PC-9 (cell line): ENCODE measurements at regions not wholly inside any gene's neighbourhood (a gene's known extent, or its start where the extent isn't known, plus 50 kb on each side); places are given as distances from the start of the nearest gene placed in this dataset.

ENCODE experiments used
- BruUV-seq: library from RNA; stranded (reverse); fragments of 400-500 nt; replicated peaks from 2 replicates; lab custom pipeline; 2021; lab: Mats Ljungman, UMichigan
- CTCF ChIA-PET: fragments of 300-600 bp; sonication (Branson Sonifier 250); formaldehyde crosslinking; loops from one replicate; lab custom pipeline; 2022; ENCODE audit warnings: antibody characterized with exemption; lab: Charles Lee
- POLR2A ChIA-PET: fragments of 300-600 bp; sonication (Branson Sonifier 250); formaldehyde crosslinking; loops from one replicate; lab custom pipeline; 2022; ENCODE audit warnings: antibody characterized with exemption; ENCODE audit not compliant: unreplicated experiment; lab: Charles Lee
- DNase-seq, 2 experiments: peaks; one replicate each; pipeline versions ENCODE4 v3.0.0 to v3.0.0-alpha.2; 2015 to 2022; ENCODE audit warnings: mixed read lengths in 1 of 2
- H2AFZ ChIP-seq: fragments of 200-600 bp; sonication (generic); 2 replicates; pipeline ENCODE4 v1.8.1; 2017; ENCODE audit warnings: antibody characterized with exemption
- H3F3A ChIP-seq: fragments of 200-600 bp; sonication (generic); 2 replicates; pipeline ENCODE4 v1.8.1; 2017; ENCODE audit warnings: antibody characterized with exemption, mild to moderate bottlenecking, low read depth; ENCODE audit not compliant: insufficient read depth
- H3K27ac ChIP-seq: fragments of 200-600 bp; sonication (generic); 2 replicates; pipeline ENCODE4 v1.6.1; 2016; ENCODE audit warnings: mixed run types
- H3K27me3 ChIP-seq: fragments of 200-600 bp; sonication (generic); 2 replicates; pipeline ENCODE4 v1.6.1; 2016; ENCODE audit warnings: low read depth, mixed run types; ENCODE audit not compliant: insufficient read depth
- H3K36me3 ChIP-seq: fragments of 200-600 bp; sonication (generic); 2 replicates; pipeline ENCODE4 v1.6.1; 2016; ENCODE audit warnings: low read depth, mixed run types
- H3K4me1 ChIP-seq: fragments of 200-600 bp; sonication (generic); replicated peaks from 2 replicates; pipeline ENCODE4 v1.6.1; 2016; ENCODE audit warnings: mixed run types; ENCODE audit not compliant: insufficient read depth
- H3K4me2 ChIP-seq: fragments of 200-600 bp; sonication (generic); 2 replicates; pipeline ENCODE4 v1.6.1; 2017; ENCODE audit warnings: mixed run types
- H3K4me3 ChIP-seq: fragments of 200-600 bp; sonication (generic); 2 replicates; pipeline ENCODE4 v1.6.1; 2016; ENCODE audit warnings: mixed run types
- H3K79me2 ChIP-seq: fragments of 200-600 bp; sonication (generic); 2 replicates; pipeline ENCODE4 v1.6.1; 2017; ENCODE audit warnings: low read depth, mixed run types
- H3K9me2 ChIP-seq: fragments of 200-600 bp; sonication (generic); 2 replicates; pipeline ENCODE4 v1.8.1; 2017; ENCODE audit warnings: mild to moderate bottlenecking; ENCODE audit not compliant: insufficient read depth
- H3K9me3 ChIP-seq: fragments of 200-600 bp; sonication (generic); 2 replicates; pipeline ENCODE4 v1.8.1; 2016; ENCODE audit warnings: low read depth; ENCODE audit not compliant: insufficient read depth
- H4K20me1 ChIP-seq: fragments of 200-600 bp; sonication (generic); 2 replicates; pipeline ENCODE4 v1.8.1; 2017; ENCODE audit not compliant: insufficient read depth
- CTCF ChIP-seq: fragments of 200-600 bp; sonication (generic); conservative IDR thresholded peaks from 2 replicates; pipeline ENCODE4 v1.6.1; 2017; ENCODE audit warnings: mixed run types, antibody characterized with exemption, mild to moderate bottlenecking, moderate library complexity
- EZH2 ChIP-seq: fragments of 200-600 bp; sonication (generic); IDR thresholded peaks from 2 replicates; pipeline ENCODE4 v1.8.0; 2017; ENCODE audit warnings: antibody characterized with exemption, low read depth
- intact Hi-C: fragments of 100-400 bp; cut with micrococcal nuclease; formaldehyde crosslinking; loops from one replicate; pipeline ENCODE4 v1.10.0; 2022; ENCODE audit not compliant: unreplicated experiment

GRCh38 chr12:111287125-111287900 lies 81.6 kb downstream of the PHETA1 start:
- no peak overlapping the region for H3K27ac ChIP-seq
- ChIA-PET POLR2A (no interaction called here), CTCF (no interaction called here)
- H3K27me3 ChIP-seq, result peaks cover 47% of the 10 kb centered on the region
- BruUV-seq, result no TSS peak
- no peaks in the 10 kb centered on the region for H3K9me2 ChIP-seq
- no peaks in the 10 kb centered on the region for H3K79me2 ChIP-seq
- H3K4me1 ChIP-seq, result no peaks in the 10 kb centered on the region
- TF ChIP-seq EZH2 (no peak), CTCF (no peak)
- DNase-seq, result no peak
- H3K9me3 ChIP-seq, result no peaks in the 10 kb centered on the region
- no peak overlapping the region for H3K4me2 ChIP-seq
- H3K36me3 ChIP-seq, result no peaks in the 10 kb centered on the region
- no peak overlapping the region for H2AFZ ChIP-seq
- no peak overlapping the region for H3K4me3 ChIP-seq
- intact Hi-C loops, result no loop called here
- H3F3A ChIP-seq, result no peaks in the 10 kb centered on the region
- H4K20me1 ChIP-seq, result no peaks in the 10 kb centered on the region

- intact Hi-C loops, result no loop called here
- H3K4me1 ChIP-seq, result no peaks in the 10 kb centered on the region
- H3K27ac ChIP-seq, result no peak overlapping the region
- H3F3A ChIP-seq, result no peaks in the 10 kb centered on the region
- no peaks in the 10 kb centered on the region for H3K9me3 ChIP-seq
- POLR2A ChIA-PET, result no interaction called here
- H3K4me2 ChIP-seq, result no peak overlapping the region
- H3K4me3 ChIP-seq, result no peak overlapping the region
- no peak for DNase-seq
- no peaks in the 10 kb centered on the region for H3K36me3 ChIP-seq
- BruUV-seq, result no TSS peak
- no peaks in the 10 kb centered on the region for H3K79me2 ChIP-seq
- H2AFZ ChIP-seq, result no peak overlapping the region
- no peak for TF ChIP-seq EZH2
- TF ChIP-seq CTCF, result no peak
- H3K9me2 ChIP-seq, result no peaks in the 10 kb centered on the region
- no peaks in the 10 kb centered on the region for H4K20me1 ChIP-seq
- CTCF ChIA-PET, result no interaction called here
- H3K27me3 ChIP-seq, result peaks cover 68% of the 10 kb centered on the region
Measured at GRCh38 chr12:111285200-111285599, 83.7 kb downstream of the PHETA1 start.

GRCh38 chr12:111284709-111285108 lies 84.2 kb downstream of the PHETA1 start:
- H3K9me3 ChIP-seq, result no peaks in the 10 kb centered on the region
- intact Hi-C loops, result no loop called here
- TF ChIP-seq EZH2, result no peak
- CTCF ChIA-PET, result no interaction called here
- H3K4me3 ChIP-seq, result no peak overlapping the region
- H3K36me3 ChIP-seq, result no peaks in the 10 kb centered on the region
- no peaks in the 10 kb centered on the region for H3F3A ChIP-seq
- H3K27ac ChIP-seq, result no peak overlapping the region
- DNase-seq, result no peak
- no TSS peak for BruUV-seq
- H3K4me1 ChIP-seq, result no peaks in the 10 kb centered on the region
- H3K27me3 ChIP-seq, result peaks cover 66% of the 10 kb centered on the region
- H2AFZ ChIP-seq, result no peak overlapping the region
- no peaks in the 10 kb centered on the region for H3K9me2 ChIP-seq
- no peaks in the 10 kb centered on the region for H3K79me2 ChIP-seq
- H3K4me2 ChIP-seq, result no peak overlapping the region
- POLR2A ChIA-PET, result no interaction called here
- no peaks in the 10 kb centered on the region for H4K20me1 ChIP-seq

GRCh38 chr12:111283966-111284365 lies 84.9 kb downstream of the PHETA1 start:
- H3K9me3 ChIP-seq, result no peaks in the 10 kb centered on the region
- no peak for DNase-seq
- no peak overlapping the region for H3K4me3 ChIP-seq
- no peaks in the 10 kb centered on the region for H3K4me1 ChIP-seq
- H3K27me3 ChIP-seq, result peaks cover 62% of the 10 kb centered on the region
- no peaks in the 10 kb centered on the region for H3K9me2 ChIP-seq
- no peak for TF ChIP-seq EZH2
- TF ChIP-seq CTCF, result no peak
- intact Hi-C loops, result no loop called here
- H3K79me2 ChIP-seq, result no peaks in the 10 kb centered on the region
- BruUV-seq, result no TSS peak
- no peaks in the 10 kb centered on the region for H3K36me3 ChIP-seq
- H3K4me2 ChIP-seq, result no peak overlapping the region
- H3F3A ChIP-seq, result no peaks in the 10 kb centered on the region
- POLR2A ChIA-PET, result no interaction called here
- no peaks in the 10 kb centered on the region for H4K20me1 ChIP-seq
- CTCF ChIA-PET, result no interaction called here
- no peak overlapping the region for H3K27ac ChIP-seq
- H2AFZ ChIP-seq, result no peak overlapping the region
